GM23338 (cell line): ENCODE measurements at regions not wholly inside any gene's neighbourhood (a gene's known extent, or its start where the extent isn't known, plus 50 kb on each side); places are given as distances from the start of the nearest gene placed in this dataset.

Experiments used
- ATAC-seq: fragments of 200-7000 bp; cut with Tn5 transposase; 3 replicates; pipeline ENCODE4 v1.9.1; 2020
- DNase-seq: peaks from one replicate; pipeline ENCODE4 v3.0.0-alpha.2; 2015; ENCODE audit warnings: low spot score
- H2AFZ ChIP-seq: fragments of 200-600 bp; sonication (generic); 2 replicates; pipeline ENCODE4 v1.8.0; 2016; ENCODE audit warnings: antibody characterized with exemption, mild to moderate bottlenecking, moderate library complexity
- H3F3A ChIP-seq: fragments of 200-600 bp; sonication (generic); replicated peaks from 2 replicates; pipeline ENCODE4 v1.8.0; 2017; ENCODE audit warnings: antibody characterized with exemption, mixed run types, low read depth
- H3K27ac ChIP-seq: fragments of 200-600 bp; sonication (generic); 2 replicates; pipeline ENCODE4 v1.6.1; 2016; ENCODE audit warnings: low read depth
- H3K27me3 ChIP-seq: fragments of 200-600 bp; sonication (generic); 2 replicates; pipeline ENCODE4 v1.8.0; 2016; ENCODE audit warnings: mild to moderate bottlenecking, mixed run types, moderate library complexity; ENCODE audit not compliant: insufficient read depth
- H3K36me3 ChIP-seq: fragments of 200-600 bp; sonication (generic); 2 replicates; pipeline ENCODE4 v1.8.0; 2016; ENCODE audit warnings: mild to moderate bottlenecking; ENCODE audit not compliant: insufficient read depth
- H3K4me1 ChIP-seq: fragments of 200-600 bp; sonication (generic); 2 replicates; pipeline ENCODE4 v1.8.0; 2016; ENCODE audit warnings: mild to moderate bottlenecking, moderate library complexity; ENCODE audit not compliant: insufficient read depth
- H3K4me2 ChIP-seq: fragments of 200-600 bp; sonication (generic); 2 replicates; pipeline ENCODE4 v1.7.1; 2017; ENCODE audit warnings: mixed run types
- H3K4me3 ChIP-seq: fragments of 200-600 bp; sonication (generic); 2 replicates; pipeline ENCODE4 v1.6.1; 2016; ENCODE audit warnings: mixed run types
- H3K79me2 ChIP-seq: fragments of 200-600 bp; sonication (generic); replicated peaks from 2 replicates; pipeline ENCODE4 v1.8.0; 2017; ENCODE audit warnings: mild to moderate bottlenecking; ENCODE audit not compliant: insufficient read depth
- H3K9me2 ChIP-seq: fragments of 200-600 bp; sonication (generic); 2 replicates; pipeline ENCODE4 v1.8.0; 2017; ENCODE audit not compliant: insufficient read depth
- H4K20me1 ChIP-seq: fragments of 200-600 bp; sonication (generic); replicated peaks from 2 replicates; pipeline ENCODE4 v1.8.0; 2017; ENCODE audit warnings: mild to moderate bottlenecking; ENCODE audit not compliant: insufficient read depth
- H3K27ac Mint-ChIP-seq: 2 replicates; pipeline ENCODE4 v1.8.0; 2020; ENCODE audit warnings: inconsistent platforms, mild to moderate bottlenecking, moderate library complexity, mixed read lengths
- H3K27me3 Mint-ChIP-seq: 3 replicates; pipeline ENCODE4 v1.8.0; 2022; ENCODE audit warnings: low read depth, mild to moderate bottlenecking, moderate library complexity, mixed read lengths, inconsistent platforms; ENCODE audit not compliant: insufficient read depth, poor library complexity
- H3K36me3 Mint-ChIP-seq: 3 replicates; pipeline ENCODE4 v1.8.0; 2021; ENCODE audit warnings: low read depth, mild to moderate bottlenecking, inconsistent platforms, moderate library complexity, mixed read lengths
- H3K4me1 Mint-ChIP-seq: 3 replicates; pipeline ENCODE4 v1.8.0; 2020; ENCODE audit warnings: mild to moderate bottlenecking, inconsistent platforms, mixed read lengths
- H3K4me3 Mint-ChIP-seq: 3 replicates; pipeline ENCODE4 v1.8.0; 2021; ENCODE audit warnings: moderate library complexity, mild to moderate bottlenecking, inconsistent platforms, mixed read lengths
- H3K9me3 Mint-ChIP-seq: 3 replicates; pipeline ENCODE4 v1.8.0; 2020; ENCODE audit warnings: moderate library complexity, mild to moderate bottlenecking, inconsistent platforms, mixed read lengths
- ETS1 ChIP-seq: IDR thresholded peaks from 2 replicates; pipeline ENCODE4 v1.6.1; 2016; ENCODE audit warnings: antibody characterized with exemption
- REST ChIP-seq: IDR thresholded peaks from one replicate; pipeline ENCODE4 v1.6.1; 2018; ENCODE audit warnings: antibody characterized with exemption; ENCODE audit not compliant: unreplicated experiment
- ZNF331 ChIP-seq: fragments of 250-450 bp; sonication (Bioruptor Pico); IDR thresholded peaks from 2 replicates; pipeline ENCODE4 v1.5.0; 2020; ENCODE audit warnings: low read depth, mild to moderate bottlenecking, moderate library complexity
- ZNF462 ChIP-seq: fragments of 250-450 bp; sonication (Bioruptor Pico); IDR thresholded peaks from 2 replicates; pipeline ENCODE4 v1.5.0; 2020; ENCODE audit warnings: mild to moderate bottlenecking, moderate library complexity

- H3K9me2 ChIP-seq, result peaks cover 4% of the 10 kb centered on the region; the same call in 1 of the 2 replicates
- H3K27ac Mint-ChIP-seq, result no peak overlapping the region
Measured at GRCh38 chr5:57413145-57413544, 69.5 kb downstream of the ACTBL2 start.

More at GRCh38 chr5:57413145-57413544, 69.5 kb downstream of the ACTBL2 start:
- H3K4me3 ChIP-seq, result no peak overlapping the region
- no peak overlapping the region for H3K27ac ChIP-seq
- H4K20me1 ChIP-seq, result no peaks in the 10 kb centered on the region
- H3K27me3 ChIP-seq, result no peaks in the 10 kb centered on the region
- H3K36me3 ChIP-seq, result no peaks in the 10 kb centered on the region
- Mint-ChIP-seq H3K27me3 (no peaks in the 10 kb centered on the region), H3K4me1 (peaks cover 7% of the 10 kb centered on the region), H3K4me3 (no peak overlapping the region), H3K9me3 (no peaks in the 10 kb centered on the region), H3K36me3 (no peaks in the 10 kb centered on the region)
- ATAC-seq, result no peak
- H3F3A ChIP-seq, result no peaks in the 10 kb centered on the region
- H3K4me2 ChIP-seq, result no peak overlapping the region
- H3K4me1 ChIP-seq, result no peaks in the 10 kb centered on the region
- TF ChIP-seq ZNF462 (CRISPR knock-in tag), result no peak
- TF ChIP-seq REST, result no peak
- TF ChIP-seq ETS1, result no peak
- TF ChIP-seq ZNF331 (CRISPR knock-in tag), result no peak
- H3K79me2 ChIP-seq, result no peaks in the 10 kb centered on the region
- no peak for DNase-seq
- no peak overlapping the region for H2AFZ ChIP-seq
